Stimulated activated CD4-positive, alpha-beta T cell treated with anti-CD3 and anti-CD28 coated beads, Interleukin-2, amount 100 ng/mL, for 4 hours (primary cell): ENCODE measurements at regions not wholly inside any gene's neighbourhood (a gene's known extent, or its start where the extent isn't known, plus 50 kb on each side); places are given as distances from the start of the nearest gene placed in this dataset.

Source experiments
- DNase-seq: peaks from one replicate; pipeline ENCODE4 v3.0.0-alpha.2; 2020; ENCODE audit warnings: low read depth

DNA sequence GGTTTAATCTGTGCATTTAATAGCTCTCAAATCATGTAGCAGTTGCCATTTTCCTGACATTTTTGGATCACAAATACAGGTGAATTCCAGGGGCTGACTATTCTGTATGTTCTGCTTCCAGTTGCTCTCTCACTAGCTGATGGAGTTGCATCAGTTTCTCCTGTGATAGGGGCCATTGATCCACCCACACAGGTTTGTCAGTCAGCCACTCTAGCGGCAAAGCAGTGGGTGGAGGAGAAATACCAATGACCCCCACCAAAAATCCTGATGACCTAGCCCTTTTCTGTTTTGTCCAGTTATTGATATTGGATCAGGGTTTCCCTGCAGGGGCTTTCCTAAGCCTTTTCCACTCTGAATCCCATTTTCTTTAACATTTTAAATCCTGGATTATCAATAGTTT lies 72.3 kb upstream of the BTN3A2 start:
- no peak for DNase-seq

DNA sequence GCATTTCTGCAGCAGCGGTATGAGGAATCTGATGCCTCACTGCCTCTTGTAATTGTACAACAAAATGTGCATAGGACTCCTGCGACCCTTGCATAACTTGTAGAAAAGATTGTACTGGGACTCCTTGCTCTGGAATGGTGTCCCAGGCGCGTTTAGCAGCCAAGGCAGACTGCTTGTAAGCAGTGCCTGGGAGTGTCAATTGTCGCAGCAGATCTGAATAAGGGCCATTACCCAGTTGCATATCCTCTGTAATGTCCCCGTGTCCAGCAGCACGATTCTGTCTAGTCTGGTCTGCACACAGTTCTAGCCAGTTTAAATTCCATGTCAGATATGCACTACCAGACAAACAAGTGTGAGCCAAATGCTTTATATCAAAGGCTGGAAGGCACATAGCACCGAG lies 70.7 kb upstream of the BTN3A2 start:
- DNase-seq, result no peak

DNA sequence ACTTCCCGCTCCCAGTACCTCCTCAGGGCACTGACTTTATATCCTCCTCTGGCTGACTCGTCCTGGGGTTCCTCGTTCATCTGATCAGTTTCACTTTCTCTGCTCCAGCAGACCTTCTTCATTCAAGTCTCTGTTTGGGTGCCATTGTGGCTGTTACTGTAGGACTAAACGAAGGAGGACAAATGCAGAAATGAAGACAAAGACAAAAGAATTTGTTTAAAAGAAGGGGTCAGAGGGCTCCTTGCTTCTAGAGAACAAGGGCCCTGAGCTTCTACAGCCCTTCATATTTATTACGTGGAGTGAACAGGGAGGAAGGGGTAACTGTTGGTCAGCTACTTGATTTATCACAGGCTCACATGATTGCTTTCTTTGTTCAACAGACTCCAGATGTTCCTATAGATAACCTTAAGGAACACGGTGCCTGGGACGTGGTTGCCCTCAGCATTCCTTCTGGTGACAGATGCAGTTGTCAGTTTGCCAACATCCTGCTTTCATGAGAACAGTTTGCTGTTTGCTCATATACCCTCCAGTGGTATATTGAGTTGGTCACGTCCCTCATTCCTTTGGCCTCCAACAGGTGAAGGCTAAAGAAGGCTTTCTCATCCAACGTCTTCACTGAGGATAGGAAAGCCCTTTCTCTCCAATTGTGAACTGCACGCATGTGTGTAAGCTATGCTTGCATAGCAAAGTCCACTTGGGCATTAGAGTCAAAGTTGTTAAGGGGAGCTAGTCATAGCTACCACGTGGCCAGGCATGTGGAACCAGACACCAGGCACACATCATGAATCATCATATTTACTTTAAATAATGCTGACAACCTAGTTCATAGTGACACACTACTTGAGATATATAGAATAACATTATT lies 69.1 kb upstream of the BTN3A2 start:
- no peak for DNase-seq

DNA sequence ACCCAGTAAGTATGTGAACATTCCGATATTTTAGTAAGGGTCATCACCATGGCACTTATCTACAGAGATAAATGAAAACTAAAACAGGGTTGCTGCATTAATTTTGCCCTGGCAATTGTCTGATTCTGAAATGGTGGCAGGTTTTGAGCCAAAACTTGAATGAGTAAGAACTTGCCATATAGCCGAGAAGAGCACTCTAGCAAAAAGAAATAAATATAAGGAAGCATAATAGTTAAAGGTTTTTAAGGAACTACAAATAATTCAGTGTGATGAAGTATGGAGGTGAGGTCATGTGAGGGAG lies 68.5 kb upstream of the BTN3A2 start:
- no peak for DNase-seq

DNA sequence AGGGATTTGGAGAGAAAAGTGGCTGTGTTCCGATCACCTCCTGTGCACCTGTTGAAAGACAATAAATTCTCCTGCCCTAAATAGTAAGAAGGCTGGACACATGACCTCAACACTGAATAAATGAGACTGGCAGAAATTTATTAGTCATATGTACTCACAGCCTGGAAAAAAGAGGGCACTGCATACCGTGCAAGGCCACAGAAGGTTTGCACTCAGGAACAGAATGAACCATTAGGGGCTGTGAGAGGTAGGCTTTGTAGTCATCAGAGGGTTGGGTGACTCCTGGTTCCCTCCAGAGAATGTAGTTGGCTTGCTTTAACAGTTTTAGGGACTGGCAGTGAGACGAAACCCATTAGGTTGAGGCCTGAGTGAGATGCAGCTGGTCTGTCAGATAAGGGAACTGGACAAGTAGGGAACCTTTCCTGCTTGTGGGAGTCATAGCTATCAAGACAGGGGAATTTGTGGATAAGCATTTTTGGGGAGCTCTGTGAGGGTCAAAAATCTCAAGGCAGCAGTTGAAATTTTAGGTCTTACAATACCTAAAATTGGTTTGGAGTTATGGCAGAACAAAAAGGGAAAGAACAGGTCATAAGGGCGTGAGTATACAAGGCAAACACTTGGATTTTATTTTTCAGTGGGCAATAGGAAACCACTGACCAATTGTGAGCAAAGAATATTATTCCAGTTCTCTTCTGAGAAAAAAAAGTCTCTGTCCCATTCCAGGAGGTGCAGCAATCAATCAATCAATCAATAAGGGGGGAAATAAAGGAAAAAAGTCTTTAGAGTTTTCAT lies 67.9 kb upstream of the BTN3A2 start:
- DNase-seq, result no peak

DNA sequence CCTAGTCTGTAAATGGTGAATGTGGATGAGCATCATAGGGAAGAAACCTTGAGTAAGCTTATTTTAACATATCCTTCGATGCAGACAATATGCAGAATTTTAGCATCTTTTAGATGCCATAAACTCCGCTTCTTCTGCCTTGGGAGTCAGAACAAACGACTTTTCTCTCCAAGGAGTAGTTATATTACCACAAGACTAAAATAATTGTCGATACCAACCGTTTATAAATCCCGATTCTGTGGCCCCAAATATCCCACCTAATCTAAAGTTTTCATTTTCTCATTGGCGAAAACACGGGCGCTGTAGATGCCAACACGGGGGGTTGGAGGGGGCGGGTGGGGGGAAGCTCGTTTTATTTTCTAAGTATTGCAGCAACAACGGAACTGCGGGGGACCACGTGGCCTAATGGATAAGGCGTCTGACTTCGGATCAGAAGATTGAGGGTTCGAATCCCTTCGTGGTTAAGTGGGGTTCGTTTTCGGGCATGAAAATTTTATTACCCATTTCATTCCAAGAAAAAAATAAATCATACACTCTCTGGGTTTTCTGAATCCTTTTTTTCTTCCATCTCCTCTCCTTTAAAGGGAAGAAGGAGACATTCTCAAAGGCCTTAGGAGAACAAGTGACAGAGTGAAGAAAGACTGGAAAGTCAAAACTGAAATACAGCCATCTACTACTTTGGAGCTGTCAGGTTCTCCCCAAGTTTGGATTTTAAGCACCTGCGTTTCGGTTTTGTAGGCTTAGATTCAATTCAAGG lies 65.5 kb upstream of the BTN3A2 start:
- no peak for DNase-seq

DNA sequence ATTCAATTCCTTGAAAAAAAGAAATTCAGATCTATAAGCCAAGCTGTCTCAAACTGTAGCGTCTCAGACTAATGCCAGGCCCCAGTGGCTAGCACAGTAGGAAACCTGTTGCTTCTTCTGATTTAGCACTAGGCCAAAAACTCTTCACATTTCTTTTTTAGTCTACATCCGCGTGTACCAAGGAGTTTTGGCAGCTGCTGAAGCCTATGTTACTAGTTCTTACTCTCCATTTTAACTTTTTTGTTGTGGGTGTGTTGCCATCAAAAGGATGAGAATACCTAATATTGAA lies 65.0 kb upstream of the BTN3A2 start:
- DNase-seq, result no peak

DNA sequence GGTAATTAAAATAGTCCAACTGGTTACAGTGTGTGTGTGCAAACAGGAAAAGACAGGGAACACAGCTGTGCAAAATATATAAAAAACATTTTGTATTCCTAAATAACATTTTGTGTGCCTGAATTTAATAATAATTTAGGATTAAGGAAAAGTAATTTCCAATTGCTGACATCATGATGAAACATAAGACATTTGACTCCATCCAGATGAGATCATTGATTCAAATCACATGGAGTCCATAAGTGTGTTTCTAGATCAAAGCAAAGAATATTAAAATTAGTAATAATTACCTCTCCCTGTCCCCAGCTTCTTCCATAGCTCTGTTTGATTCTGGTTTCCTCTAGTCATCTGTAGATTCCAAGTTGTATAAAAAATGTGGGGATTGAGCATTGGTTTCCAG lies 64.6 kb upstream of the BTN3A2 start:
- no peak for DNase-seq

DNA sequence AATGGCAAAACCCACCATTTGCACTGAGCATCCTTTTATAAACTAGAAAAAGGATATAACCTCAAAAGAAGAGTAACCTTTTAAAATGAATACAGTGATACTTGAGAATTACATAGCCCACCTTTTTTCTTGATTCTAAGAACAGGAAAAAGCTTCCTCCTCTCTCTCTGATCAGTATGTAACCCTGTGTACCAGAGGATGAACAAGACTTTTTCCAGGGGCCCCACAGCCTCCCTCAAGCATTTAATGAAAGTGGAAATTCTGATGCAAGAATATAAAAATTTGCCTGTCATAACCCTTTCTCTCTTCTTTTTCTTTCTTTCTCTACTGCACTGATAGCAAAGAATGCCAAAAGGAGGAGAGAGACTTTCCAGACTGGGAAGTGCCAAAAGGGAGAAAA lies 64.2 kb upstream of the BTN3A2 start:
- no peak for DNase-seq

DNA sequence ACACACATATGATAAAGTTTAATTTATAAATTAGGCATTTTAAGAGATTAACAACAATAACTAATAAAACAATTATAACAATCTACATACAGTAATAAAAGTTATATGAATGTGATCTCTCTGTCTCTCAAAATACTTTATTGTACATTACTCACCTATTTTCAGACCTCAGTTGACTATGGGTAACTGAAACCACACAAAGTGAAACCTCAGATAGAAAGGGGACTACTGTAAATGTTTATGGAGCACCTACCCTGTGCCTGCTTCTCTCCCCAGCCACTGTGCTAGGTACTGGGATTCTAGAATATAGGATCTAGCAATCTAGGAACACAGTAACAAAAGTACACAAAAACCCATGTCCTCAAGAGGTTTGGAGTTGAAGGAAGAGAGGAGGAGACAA lies 63.4 kb upstream of the BTN3A2 start:
- DNase-seq, result no peak

DNA sequence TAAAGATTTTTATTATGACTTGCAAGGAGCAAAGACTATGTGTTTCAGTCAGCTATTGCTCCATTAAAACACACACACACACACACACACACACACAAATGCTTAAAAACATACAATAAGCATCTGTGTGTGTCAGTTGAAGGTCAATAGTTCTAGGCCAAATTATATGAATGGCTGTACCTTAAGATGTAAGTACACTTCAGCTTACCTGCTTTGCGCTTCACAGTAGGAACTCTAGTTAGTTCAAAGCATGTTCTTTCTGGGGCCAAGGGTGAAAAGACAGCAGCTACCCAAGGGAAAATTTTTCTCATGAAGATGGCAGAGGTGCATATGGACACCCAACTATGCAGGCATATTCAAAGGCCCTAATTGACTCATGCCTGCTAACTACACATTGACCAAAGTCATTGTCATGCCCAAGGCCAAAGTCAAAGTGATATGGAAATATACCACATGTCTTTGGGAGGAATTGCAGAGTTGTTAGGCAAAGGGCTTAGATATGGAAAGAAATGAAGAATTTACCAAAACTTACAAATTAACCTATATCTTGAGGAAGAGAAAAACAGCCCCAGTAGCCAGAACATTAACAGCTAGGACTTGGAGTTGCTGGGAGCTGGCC lies 61.9 kb upstream of the BTN3A2 start:
- no peak for DNase-seq

DNA sequence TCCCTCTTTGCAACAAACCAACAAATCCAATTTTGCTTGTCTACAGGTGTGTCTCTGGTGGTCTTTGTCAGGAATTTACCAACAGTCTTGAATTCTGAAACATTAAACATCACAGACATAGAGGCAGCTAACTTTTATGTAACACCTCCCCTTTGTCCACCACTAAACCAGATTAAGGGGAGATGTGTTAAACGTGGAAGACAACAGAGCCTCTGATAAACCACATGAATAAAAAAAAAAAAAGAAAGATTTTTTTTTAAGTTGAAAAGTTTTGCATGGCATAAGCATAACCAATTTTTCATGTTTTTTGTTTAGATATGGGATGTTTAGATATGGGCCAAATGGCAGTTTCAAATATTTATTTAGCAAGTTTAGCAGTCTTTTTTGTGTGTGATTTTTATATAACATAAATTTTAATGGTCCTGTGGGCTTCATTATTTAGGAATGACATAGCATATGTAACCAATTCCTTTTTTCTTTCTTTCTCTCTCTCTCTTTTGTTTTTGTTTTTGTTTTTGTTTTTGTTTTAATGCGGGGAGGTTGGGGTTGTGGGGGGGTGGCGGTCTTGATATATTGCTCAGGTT lies 60.7 kb upstream of the BTN3A2 start:
- DNase-seq, result no peak

DNA sequence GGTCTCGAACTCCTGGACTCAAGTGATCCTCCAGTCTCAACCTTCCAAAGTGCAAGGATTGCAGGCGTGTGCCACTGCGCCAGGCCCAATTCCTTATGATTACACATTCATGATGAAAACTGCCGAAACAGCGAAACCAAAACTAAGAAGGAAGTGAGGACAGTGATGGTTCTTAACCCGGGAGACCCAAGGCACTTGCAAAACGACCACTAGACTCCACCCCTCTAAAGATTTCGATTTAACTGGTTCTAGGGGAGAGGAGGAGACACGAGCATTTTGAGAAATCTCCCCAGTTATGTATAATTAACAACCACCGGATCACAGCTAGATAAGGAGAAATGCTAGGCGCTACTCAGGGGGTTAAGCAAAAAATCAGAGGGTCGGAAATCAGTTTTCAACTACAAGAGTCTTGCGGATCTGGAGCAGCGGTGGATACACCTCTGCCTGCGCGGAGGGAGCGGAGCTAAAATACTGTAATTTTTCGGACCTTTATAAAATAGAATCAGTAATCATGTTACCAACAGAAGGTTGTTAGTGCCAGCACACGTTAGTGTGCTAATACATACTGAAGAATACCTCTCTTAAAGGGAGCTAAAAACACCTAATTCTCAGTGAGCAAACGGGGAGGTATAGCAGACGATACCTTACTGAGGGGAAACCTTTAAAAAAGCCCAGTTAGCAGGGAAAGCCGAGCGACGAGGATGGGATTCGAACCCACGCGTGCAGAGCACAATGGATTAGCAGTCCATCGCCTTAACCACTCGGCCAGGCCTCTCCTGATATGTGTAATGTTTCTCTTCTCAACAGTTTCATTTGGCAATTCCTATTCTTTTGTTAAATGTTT lies 60.0 kb upstream of the BTN3A2 start:
- peak; percentile 66 for DNase-seq

DNA sequence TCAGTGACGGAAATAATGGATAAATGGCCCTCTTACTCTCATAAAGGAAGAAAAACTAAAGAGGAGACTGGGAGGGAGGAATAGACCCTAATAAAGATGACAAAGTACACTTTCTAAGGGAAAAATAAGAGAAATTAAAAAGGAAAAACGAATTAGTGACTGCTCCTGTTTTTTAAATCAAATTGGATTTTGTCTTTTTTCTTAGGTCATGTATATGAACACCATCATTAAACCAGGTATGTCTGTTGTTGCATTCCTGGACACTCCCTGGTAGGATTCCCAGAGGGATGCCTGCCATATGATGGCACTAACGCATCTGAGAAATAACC lies 59.4 kb upstream of the BTN3A2 start:
- DNase-seq, result no peak

DNA sequence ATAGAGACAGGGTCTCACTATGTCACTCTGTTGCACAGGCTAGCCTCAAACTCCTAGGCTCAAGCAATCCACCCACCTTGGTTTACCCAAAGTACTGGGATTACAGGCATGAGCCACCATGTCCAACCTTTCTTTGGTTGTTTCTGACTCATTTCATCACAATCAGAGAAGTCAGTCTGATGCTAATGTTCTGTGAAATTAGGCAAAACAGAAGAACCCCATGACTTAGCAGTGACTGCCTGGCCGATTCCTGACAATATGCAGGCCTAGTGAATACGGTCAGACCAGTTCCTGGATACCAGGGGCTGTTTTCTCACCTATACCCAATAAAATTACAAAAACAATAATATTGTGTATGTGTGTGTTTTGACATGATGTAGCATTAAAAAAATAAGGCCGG lies 58.8 kb upstream of the BTN3A2 start:
- DNase-seq, result no peak

DNA sequence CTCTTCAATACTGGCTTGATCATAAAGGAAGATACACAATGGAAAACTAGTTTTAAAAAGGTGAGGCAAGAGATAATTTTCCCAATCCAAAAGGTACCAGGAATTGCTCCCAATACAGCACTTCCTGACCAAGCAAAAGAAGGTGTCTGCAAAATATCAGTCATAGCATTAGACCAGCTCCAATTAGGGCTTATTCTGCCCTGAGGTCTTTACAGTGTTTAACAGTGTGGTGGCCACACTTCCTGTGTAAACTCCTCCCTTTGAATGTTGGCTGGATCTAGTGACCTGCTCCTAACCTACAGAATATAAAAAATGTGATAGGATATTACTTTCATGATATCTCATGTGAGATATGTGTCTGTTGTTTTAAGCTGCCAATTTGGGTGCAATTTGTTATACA lies 57.1 kb upstream of the BTN3A2 start:
- no peak for DNase-seq

DNA sequence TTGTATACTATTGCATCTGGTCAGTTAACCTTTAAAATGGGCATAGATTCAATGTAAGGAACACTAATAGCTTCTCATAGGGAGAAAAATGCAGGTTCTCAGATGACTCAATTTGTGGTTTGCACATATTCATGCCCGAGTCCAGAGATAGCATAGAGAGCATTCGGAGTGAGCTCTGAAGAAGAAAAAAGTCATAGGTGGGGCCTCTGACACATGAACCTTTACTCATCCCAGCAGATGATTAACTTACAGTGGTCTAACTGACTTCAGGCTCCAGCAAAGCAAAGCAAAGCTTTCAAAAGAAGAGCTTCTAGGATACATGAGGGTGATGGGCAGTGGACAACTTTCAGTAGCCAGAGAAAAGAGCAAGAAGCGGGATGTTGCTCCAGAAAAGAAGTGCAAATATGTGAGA lies 55.3 kb upstream of the BTN3A2 start:
- no peak for DNase-seq

DNA sequence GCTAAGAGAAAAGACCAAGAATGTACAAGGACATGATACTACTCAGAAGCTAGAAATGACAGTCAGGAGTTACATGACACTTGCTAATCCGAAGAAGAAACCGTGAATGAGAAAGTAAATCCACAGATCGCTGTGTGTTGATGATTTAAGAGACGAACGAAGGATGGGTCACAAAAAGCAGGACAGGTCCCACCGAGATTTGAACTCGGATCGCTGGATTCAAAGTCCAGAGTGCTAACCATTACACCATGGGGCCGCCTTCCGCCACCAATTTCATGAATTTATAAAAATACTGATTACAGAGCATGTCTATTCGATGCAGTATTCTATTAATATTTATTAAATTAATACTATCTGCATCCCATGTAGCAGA lies 54.0 kb upstream of the BTN3A2 start:
- peak; percentile 24 for DNase-seq

DNA sequence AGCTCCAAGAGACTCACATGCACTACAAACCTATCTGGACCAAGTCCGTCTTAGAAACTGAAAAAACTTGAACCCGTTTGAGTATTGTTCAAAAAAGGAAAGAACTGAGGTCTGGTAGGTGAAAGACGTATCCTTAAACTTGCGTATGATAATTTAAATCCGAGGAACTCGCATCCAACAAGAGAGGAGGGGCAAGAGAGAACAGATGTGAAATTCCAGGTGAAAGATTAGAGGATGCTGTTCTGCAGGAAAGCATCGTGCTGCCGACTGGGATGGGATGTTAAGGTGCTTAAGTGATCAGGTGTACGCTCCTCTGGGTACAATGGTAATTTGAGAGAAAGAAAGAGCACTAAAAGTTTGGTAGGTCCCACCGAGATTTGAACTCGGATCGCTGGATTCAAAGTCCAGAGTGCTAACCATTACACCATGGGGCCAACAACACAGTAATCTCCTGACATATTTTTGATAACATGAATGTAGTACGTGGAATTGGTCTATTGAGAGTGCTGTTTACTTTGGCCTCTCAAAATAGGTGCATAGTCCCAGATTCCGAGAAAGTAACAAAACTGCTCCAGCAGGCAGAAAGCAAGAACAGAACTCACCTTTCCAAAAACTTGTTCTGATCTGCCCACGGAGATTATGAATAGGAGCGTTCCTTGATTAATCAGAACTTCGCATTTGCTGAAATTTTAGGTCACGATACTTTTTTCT lies 53.5 kb upstream of the BTN3A2 start:
- DNase-seq, result peak; percentile 37

DNA sequence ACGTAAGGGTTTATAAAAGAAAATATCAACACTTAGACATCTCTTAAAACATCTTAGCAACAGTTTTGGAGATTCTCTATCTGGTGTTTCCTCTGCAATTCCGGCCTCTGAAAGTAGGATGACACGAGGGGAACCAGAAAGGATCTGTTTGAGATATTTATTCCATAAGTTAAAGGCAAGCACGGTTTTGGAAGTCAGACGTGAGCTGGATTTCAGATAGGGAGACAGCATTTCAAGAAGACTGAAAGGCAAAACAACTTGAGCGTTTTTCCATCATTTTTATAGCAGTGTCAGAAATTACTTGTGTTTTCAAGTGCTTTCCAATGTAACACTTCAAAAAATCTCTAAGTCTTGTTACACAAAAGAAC lies 52.9 kb upstream of the BTN3A2 start:
- DNase-seq, result no peak
